ENCODE measurements at regions not wholly inside any gene's neighbourhood (a gene's known extent, or its start where the extent isn't known, plus 50 kb on each side); places are given as distances from the start of the nearest gene placed in this dataset.

DNA sequence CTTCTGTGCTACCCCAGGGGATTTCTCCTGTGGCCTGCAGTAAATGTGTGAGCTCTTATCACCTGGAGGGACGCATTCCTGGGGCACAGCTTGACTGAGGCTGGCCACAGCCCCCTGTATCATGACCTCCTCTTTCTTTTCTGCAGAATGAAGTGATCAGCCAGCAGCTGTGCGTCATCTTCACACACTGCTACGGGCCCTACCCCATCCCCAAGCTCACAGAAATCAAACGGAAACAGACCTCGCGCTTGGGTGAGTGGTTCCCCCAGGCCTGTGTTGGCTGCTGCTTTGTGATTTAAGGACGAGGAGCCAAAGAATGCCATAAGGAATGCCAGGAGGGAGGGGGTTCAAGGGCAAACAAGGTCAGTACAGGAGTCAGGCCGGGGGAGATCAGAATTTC, 50.5 kb upstream of the PWP1 start:
- no peak for ATAC-seq
- TF ChIP-seq, protein P1, sequence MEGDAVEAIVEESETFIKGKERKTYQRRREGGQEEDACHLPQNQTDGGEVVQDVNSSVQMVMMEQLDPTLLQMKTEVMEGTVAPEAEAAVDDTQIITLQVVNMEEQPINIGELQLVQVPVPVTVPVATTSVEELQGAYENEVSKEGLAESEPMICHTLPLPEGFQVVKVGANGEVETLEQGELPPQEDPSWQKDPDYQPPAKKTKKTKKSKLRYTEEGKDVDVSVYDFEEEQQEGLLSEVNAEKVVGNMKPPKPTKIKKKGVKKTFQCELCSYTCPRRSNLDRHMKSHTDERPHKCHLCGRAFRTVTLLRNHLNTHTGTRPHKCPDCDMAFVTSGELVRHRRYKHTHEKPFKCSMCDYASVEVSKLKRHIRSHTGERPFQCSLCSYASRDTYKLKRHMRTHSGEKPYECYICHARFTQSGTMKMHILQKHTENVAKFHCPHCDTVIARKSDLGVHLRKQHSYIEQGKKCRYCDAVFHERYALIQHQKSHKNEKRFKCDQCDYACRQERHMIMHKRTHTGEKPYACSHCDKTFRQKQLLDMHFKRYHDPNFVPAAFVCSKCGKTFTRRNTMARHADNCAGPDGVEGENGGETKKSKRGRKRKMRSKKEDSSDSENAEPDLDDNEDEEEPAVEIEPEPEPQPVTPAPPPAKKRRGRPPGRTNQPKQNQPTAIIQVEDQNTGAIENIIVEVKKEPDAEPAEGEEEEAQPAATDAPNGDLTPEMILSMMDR (IDR thresholded peaks at IDR 0.05): no peak
- intact Hi-C loops (cut with DNase I): no loop called here

More for the DNA sequence above, 50.5 kb upstream of the PWP1 start:
- no peaks in the 10 kb centered on the region for H3K9me3 ChIP-seq
- H3K27me3 ChIP-seq: peaks cover 0 to 7% of the 10 kb centered on the region in 2 donors
- H3K4me1 ChIP-seq: no peaks in the 10 kb centered on the region
- H3K36me3 ChIP-seq: no peaks in the 10 kb centered on the region
- peak in 1 of 4 donors; percentile 78 for DNase-seq
- H3K27ac ChIP-seq: no peak overlapping the region
- no peak overlapping the region for H3K4me3 ChIP-seq

Measured in left lung (tissue), 4 donors.